Eye (tissue), 1 donor: ENCODE measurements at regions not wholly inside any gene's neighbourhood (a gene's known extent, or its start where the extent isn't known, plus 50 kb on each side); places are given as distances from the start of the nearest gene placed in this dataset.

Source experiments
- DNase-seq: peaks from one replicate; pipeline ENCODE4 v3.0.0-alpha.2; 2015

- no peak for DNase-seq
Observed at GRCh38 chr2:173419506-173419905, 64.8 kb downstream of the CDCA7 start.

DNA sequence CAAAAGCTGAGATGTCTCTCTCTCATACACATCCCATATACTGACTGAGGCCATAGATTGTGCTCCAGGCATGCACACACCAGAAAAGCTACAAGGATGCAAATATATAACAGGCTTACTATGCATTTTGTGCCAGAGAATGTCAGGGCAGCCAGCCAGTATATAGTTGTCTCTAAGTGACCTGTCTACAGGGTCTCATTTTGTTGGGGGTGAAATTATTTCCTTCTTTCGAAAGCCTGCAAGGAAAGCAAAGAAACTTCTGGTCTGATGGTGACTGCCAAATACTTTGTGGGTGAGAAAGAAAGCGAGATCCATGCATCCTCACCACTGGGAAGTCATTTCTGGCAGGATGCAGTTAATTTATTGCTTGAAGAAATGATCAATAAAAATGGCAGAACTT is 70.2 kb downstream of the CDCA7 start:
- DNase-seq, result peak; percentile 60

- DNase-seq, result peak; percentile 54
Observed at GRCh38 chr2:173427887-173428668, 73.4 kb downstream of the CDCA7 start.

GRCh38 chr2:173431191-173431590 is 76.5 kb downstream of the CDCA7 start:
- no peak for DNase-seq

DNA sequence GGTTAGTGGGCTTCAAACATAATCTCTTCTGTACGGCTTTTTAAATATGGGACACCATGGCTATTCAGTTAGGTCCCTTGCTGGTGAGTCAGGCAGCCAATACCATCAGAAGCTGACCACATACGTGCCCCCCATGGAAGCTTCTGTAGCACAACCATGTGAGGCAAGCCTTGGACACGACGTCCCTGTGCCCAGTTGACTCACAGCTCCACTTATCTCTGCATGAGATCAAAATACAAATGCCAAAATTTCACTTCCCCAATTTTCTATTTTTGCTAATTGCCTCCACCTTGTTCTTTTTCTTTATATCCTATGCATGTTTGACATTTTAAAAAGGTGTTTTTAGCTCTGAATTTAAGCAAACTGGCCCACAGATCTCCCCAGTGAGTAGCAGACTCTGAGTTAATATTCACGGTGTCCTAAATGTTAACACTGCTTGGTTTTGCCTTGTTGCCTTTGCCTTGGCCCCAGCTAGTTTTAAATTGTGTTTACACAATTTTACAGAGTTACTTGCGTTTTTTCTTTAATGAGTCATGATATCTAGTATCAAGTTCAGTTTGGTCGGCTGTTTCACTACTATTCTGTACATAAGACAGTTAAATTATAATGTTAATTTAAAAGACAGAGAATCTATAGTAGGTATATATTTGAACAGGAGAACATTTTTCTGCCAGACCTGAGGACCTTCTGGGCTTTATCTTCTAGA is 77.5 kb downstream of the CDCA7 start:
- no peak for DNase-seq

GRCh38 chr2:173434762-173435569 is 80.3 kb downstream of the CDCA7 start:
- DNase-seq, result no peak

GRCh38 chr2:173435574-173435973 is 80.9 kb downstream of the CDCA7 start:
- no peak for DNase-seq

DNA sequence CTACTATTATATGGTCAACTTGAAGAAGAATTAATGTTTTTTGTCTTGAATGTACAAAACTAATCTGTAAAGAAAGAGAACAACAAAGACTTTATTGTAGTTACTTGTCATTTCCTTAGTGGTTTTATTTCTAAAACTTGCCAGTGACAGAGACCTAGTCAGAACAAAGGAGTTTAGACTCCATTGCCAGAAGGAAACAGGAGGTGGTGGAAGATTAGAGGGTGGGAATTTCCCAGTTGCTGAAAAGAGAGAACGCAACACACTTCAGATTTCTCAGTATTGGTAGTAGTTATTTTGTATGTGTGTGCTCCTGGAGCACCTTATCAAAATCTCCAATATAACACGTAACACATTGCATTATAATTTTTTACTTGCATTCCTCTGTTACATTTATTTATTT is 81.4 kb downstream of the CDCA7 start:
- DNase-seq, result no peak

DNA sequence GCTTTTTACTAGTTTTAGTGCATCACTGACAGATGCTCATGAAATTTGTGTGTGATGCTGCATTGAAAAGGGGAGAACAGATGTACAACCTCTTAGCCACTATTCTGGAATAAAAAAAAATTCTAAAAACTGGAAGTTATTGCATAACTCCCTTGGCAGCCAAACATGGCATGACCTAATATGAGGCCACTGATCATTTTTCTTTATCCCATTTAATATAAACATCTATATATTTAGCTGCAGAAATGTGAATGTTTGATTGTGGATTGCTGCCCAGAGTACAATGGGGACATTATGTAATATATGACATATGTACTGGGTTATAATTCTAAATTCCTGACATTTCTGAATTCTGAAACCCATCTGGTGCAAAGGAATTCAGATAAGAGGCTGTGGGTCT is 86.5 kb downstream of the CDCA7 start:
- peak; percentile 24 for DNase-seq

DNA sequence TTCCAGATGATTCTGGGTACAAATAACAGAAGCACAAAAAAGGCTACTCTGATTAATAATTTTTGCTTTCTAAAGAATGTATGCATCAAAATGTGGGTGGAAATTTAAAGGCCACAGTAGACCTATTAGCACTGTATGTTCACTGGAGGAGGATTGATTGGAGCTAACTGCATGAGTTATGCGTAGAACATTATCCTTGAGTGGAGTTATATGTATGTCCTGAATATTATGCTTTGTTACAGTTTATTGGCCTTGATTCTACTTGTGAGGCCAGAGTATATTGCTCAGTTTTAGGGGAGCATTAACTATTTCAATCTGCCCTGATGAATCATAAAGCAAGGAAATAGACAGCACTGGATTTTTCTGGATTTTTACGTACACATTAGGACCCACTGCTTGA is 87.9 kb downstream of the CDCA7 start:
- DNase-seq, result no peak

- no peak for DNase-seq
Observed at GRCh38 chr2:173446722-173447121, 92.0 kb downstream of the CDCA7 start.

DNA sequence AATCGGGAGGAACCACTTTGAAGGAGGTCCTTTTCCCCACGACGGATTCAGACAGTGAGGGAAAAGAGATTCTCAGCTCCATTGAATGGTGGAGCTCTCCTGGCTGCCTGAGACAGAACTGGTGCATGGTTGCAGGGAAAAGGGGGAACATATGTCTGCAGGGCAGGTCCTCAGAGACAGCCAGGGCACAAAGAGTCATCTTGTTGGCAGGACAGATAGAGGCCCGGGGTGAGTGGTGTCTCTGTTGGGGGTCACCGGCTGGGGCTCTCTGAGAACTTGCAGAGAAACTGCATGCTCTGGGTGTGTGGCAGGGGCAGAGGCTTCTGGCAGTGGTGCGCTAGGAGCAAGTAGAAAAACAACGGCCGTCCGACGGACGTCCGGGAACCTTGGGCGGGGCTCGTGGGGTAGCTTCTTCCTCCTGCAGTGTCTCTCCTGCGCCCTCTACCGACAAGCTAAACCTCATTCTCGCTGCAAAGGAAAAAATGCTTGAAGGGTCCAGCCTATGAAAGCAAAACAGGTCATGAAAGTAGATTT is 94.3 kb downstream of the CDCA7 start:
- peak; percentile 89 for DNase-seq

GRCh38 chr2:173451118-173451517 is 96.4 kb downstream of the CDCA7 start:
- DNase-seq, result peak; percentile 18

DNA sequence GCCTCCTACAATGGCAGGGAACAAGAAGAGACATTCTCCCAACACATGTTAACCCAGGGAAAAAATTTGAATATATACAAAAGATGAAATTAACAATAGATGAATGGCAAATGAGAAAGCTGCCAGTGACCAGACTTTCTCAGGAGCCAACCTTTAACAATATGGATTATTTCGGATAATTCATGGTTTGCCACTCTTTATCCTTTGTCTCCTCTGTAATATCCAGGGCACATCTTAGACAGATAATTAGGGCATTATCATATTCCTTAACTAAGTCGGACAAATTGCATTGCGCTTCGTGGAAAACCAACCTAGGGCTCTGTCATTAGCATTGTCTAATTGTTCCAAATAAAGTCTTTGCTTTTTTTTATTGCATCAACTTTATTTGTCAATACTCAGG is 97.3 kb downstream of the CDCA7 start:
- DNase-seq, result no peak

DNA sequence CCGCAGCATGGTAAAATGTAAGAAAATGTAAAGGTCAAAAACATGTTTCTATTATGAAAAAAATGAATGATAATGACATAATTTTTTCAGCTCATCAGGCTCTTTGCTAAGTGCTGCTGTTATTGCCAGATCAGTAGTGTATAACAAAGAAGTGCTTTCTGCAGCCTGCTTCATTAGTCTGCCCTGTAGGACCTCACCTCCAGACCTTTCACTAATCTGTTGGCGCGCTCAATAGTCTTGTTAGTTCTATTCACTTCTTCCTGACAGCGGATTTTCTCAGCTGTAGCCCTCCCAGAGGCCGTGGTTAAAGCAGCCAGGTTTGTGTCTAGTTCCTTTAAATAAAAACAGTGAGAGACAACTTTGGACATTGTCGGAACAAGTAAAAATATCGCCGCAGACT is 97.7 kb downstream of the CDCA7 start:
- DNase-seq, result peak; percentile 88

GRCh38 chr2:173456960-173457359 is 102.3 kb downstream of the CDCA7 start:
- DNase-seq, result no peak

DNA sequence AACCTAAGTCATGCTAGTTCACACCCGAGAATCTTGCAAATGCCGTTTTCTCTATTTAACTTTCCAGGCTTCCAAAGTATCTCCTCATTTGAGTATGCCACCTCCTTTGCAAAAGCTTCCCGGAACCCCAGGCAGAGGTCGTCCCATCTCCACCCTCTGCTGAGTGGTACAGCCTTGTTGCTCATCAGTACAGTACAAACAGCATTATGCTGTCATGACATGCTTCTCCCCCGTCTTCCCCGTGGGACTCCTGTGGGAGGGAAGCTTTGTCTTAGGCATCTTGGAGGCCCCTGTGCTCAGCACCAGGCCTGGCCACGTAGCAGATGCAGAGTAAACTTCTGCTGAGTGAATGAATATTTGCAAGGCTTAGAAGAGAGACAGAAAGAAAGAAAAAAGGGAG is 102.7 kb downstream of the CDCA7 start:
- DNase-seq, result peak; percentile 38

- peak; percentile 60 for DNase-seq
Observed at GRCh38 chr2:173458991-173459780, 104.5 kb downstream of the CDCA7 start.

GRCh38 chr2:173462892-173463840 is 108.5 kb downstream of the CDCA7 start:
- peak; percentile 32 for DNase-seq

GRCh38 chr2:173463846-173464245 is 109.2 kb downstream of the CDCA7 start:
- DNase-seq, result no peak

GRCh38 chr2:173467751-173468150 is 113.1 kb downstream of the CDCA7 start:
- DNase-seq, result no peak
